Cardiac fibroblast (primary cell): ENCODE measurements at regions not wholly inside any gene's neighbourhood (a gene's known extent, or its start where the extent isn't known, plus 50 kb on each side); places are given as distances from the start of the nearest gene placed in this dataset.
"Not testable (repeated sequence)": the region's sequence is repeated elsewhere in the genome, so short reads cannot be mapped to it uniquely, and the experiment has no call there.

ENCODE experiments used
- DNase-seq, 2 donors: peaks; one replicate each; pipeline versions ENCODE4 v3.0.0 to v3.0.0-alpha.2; 2010; ENCODE audit warnings: low read depth in 2 of 2
- H3K4me3 ChIP-seq, 2 donors: replicated peaks in 1 of 2; 1 replicate in 1 of 2; 2 replicates in 1 of 2; pipeline ENCODE4 v1.5.1; 2011; ENCODE audit warnings: low read depth in 2 of 2, low read length in 2 of 2, mild to moderate bottlenecking in 2 of 2, moderate library complexity in 1 of 2

- peak; percentile 14 to 35 for DNase-seq
- not testable (repeated sequence) for H3K4me3 ChIP-seq
Observed at GRCh38 chr9:66601472-66601871, 299.1 kb upstream of the ZNF658 start.

- H3K4me3 ChIP-seq, DNase-seq: not testable (repeated sequence)
Observed at GRCh38 chr9:66631521-66632046, 268.9 kb upstream of the ZNF658 start.

- H3K4me3 ChIP-seq, DNase-seq: not testable (repeated sequence)
Observed at GRCh38 chr9:66647675-66648074, 252.8 kb upstream of the ZNF658 start.

- not testable (repeated sequence) for H3K4me3 ChIP-seq, DNase-seq
Observed at GRCh38 chr9:66690242-66690641, 210.3 kb upstream of the ZNF658 start.

GRCh38 chr9:66695561-66696240 is 204.8 kb upstream of the ZNF658 start:
- DNase-seq, result not testable (repeated sequence)

GRCh38 chr9:66697343-66698065 is 203.0 kb upstream of the ZNF658 start:
- not testable (repeated sequence) for H3K4me3 ChIP-seq

More at GRCh38 chr9:66695561-66696240, 204.8 kb upstream of the ZNF658 start:
- not testable (repeated sequence) for H3K4me3 ChIP-seq

GRCh38 chr9:66698066-66698455 is 202.5 kb upstream of the ZNF658 start:
- H3K4me3 ChIP-seq, DNase-seq: not testable (repeated sequence)

More at GRCh38 chr9:66697343-66698065, 203.0 kb upstream of the ZNF658 start:
- not testable (repeated sequence) for DNase-seq

GRCh38 chr9:66701411-66702377 is 198.8 kb upstream of the ZNF658 start:
- not testable (repeated sequence) for H3K4me3 ChIP-seq, DNase-seq

GRCh38 chr9:66711553-66711952 is 189.0 kb upstream of the ZNF658 start:
- DNase-seq, H3K4me3 ChIP-seq: not testable (repeated sequence)

GRCh38 chr9:66712870-66713269 is 187.7 kb upstream of the ZNF658 start:
- not testable (repeated sequence) for H3K4me3 ChIP-seq, DNase-seq

GRCh38 chr9:66713552-66713951 is 187.0 kb upstream of the ZNF658 start:
- not testable (repeated sequence) for DNase-seq, H3K4me3 ChIP-seq

- H3K4me3 ChIP-seq, DNase-seq: not testable (repeated sequence)
Observed at GRCh38 chr9:66720845-66721244, 179.7 kb upstream of the ZNF658 start.

GRCh38 chr9:66727540-66727939 is 173.0 kb upstream of the ZNF658 start:
- not testable (repeated sequence) for H3K4me3 ChIP-seq, DNase-seq

GRCh38 chr9:66736686-66737085 is 163.8 kb upstream of the ZNF658 start:
- H3K4me3 ChIP-seq, DNase-seq: not testable (repeated sequence)

GRCh38 chr9:66738418-66738817 is 162.1 kb upstream of the ZNF658 start:
- DNase-seq, H3K4me3 ChIP-seq: not testable (repeated sequence)

GRCh38 chr9:66740136-66740535 is 160.4 kb upstream of the ZNF658 start:
- H3K4me3 ChIP-seq, DNase-seq: not testable (repeated sequence)

- H3K4me3 ChIP-seq, DNase-seq: not testable (repeated sequence)
Observed at GRCh38 chr9:66745846-66746245, 154.7 kb upstream of the ZNF658 start.
